ENCODE measurements at regions not wholly inside any gene's neighbourhood (a gene's known extent, or its start where the extent isn't known, plus 50 kb on each side); places are given as distances from the start of the nearest gene placed in this dataset.

DNA sequence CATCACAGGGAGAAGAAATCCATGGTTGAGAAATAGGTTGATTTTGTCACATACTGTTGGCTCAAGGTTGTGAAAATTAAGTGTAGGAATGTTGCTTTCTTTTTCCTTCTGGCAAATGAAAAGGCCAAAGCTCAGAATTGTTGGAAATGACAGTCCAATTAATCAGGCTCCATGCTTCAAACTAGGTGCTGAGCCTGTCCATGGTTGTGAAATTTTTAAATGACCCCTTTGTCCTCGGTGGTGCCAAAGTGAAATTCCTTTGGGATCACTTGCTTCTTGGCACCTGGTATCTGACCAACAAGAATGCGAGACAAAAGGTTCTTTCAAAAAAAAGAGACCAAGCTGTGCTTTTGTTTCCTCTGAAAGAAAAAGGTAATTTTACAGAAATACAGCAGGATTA lies 451.9 kb downstream of the ETS1 start:
- Mint-ChIP-seq H3K4me3 (ENCODE audit: unreplicated experiment) (no peak overlapping the region), H3K4me1 (ENCODE audit: unreplicated experiment) (peaks cover 5% of the 10 kb centered on the region), H3K36me3 (ENCODE audit: low read depth, unreplicated experiment) (no peaks in the 10 kb centered on the region), H3K9me3 (ENCODE audit: unreplicated experiment) (peaks cover 7% of the 10 kb centered on the region), H3K27ac (ENCODE audit: unreplicated experiment) (no peak overlapping the region), H3K27me3 (ENCODE audit: unreplicated experiment) (peaks cover 3% of the 10 kb centered on the region)
- DNase-seq (ENCODE audit: low spot score), result no peak
- TF ChIP-seq, protein P1, sequence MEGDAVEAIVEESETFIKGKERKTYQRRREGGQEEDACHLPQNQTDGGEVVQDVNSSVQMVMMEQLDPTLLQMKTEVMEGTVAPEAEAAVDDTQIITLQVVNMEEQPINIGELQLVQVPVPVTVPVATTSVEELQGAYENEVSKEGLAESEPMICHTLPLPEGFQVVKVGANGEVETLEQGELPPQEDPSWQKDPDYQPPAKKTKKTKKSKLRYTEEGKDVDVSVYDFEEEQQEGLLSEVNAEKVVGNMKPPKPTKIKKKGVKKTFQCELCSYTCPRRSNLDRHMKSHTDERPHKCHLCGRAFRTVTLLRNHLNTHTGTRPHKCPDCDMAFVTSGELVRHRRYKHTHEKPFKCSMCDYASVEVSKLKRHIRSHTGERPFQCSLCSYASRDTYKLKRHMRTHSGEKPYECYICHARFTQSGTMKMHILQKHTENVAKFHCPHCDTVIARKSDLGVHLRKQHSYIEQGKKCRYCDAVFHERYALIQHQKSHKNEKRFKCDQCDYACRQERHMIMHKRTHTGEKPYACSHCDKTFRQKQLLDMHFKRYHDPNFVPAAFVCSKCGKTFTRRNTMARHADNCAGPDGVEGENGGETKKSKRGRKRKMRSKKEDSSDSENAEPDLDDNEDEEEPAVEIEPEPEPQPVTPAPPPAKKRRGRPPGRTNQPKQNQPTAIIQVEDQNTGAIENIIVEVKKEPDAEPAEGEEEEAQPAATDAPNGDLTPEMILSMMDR (IDR thresholded peaks at IDR 0.05; ENCODE audit: unreplicated experiment), result no peak

DNA sequence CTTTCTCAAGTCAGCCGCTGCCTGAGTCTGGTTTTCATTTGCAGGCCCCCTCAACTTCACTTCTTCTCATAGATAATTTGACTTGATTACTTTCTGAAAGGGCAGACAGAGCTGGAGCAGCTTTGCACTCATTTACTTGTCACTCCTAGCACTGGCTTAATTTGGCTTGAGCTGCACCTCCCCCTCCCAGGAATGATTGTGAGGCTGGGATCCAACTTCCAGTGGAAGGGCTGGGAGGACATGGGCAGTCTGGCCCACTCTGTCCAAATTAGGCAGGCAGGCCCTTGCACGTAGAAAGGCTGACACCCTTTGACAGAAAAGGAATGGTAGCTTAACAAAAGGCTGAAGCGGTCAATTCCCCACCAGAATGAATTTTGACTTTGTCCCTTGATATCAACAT lies 453.9 kb downstream of the ETS1 start:
- Mint-ChIP-seq H3K4me1 (ENCODE audit: unreplicated experiment) (peaks cover 5% of the 10 kb centered on the region), H3K36me3 (ENCODE audit: low read depth, unreplicated experiment) (no peaks in the 10 kb centered on the region), H3K4me3 (ENCODE audit: unreplicated experiment) (no peak overlapping the region), H3K27ac (ENCODE audit: unreplicated experiment) (no peak overlapping the region), H3K27me3 (ENCODE audit: unreplicated experiment) (peaks cover 3% of the 10 kb centered on the region), H3K9me3 (ENCODE audit: unreplicated experiment) (no peaks in the 10 kb centered on the region)
- no peak for DNase-seq (ENCODE audit: low spot score)
- TF ChIP-seq, protein P1 (IDR thresholded peaks at IDR 0.05; ENCODE audit: unreplicated experiment), result no peak

DNA sequence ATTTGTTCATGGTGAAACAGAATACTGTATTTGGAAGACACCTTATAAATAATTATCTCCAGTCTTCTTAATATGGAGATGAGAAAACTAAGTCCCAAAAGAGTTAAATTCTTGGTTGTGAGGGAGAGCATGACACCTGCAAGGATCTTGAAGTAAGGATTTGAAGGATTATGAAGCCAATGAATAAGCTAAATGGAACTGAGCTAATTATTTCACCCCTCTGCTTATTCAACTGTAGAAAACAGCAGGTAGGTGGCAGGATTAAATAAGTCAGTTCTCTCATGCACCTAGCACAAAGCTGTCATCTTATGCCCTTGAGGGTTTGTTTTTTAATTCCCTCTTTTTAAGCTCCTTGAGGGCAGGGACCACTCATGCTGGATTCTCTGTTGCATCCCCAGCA lies 457.3 kb downstream of the ETS1 start:
- peaks cover 5% of the 10 kb centered on the region for H3K4me1 Mint-ChIP-seq (ENCODE audit: unreplicated experiment)
- H3K4me3 Mint-ChIP-seq (ENCODE audit: unreplicated experiment), result no peak overlapping the region
- no peaks in the 10 kb centered on the region for H3K36me3 Mint-ChIP-seq (ENCODE audit: low read depth, unreplicated experiment)
- H3K27me3 Mint-ChIP-seq (ENCODE audit: unreplicated experiment), result no peaks in the 10 kb centered on the region
- no peak overlapping the region for H3K27ac Mint-ChIP-seq (ENCODE audit: unreplicated experiment)
- TF ChIP-seq, protein P1 (IDR thresholded peaks at IDR 0.05; ENCODE audit: unreplicated experiment), result no peak
- no peaks in the 10 kb centered on the region for H3K9me3 Mint-ChIP-seq (ENCODE audit: unreplicated experiment)
- DNase-seq (ENCODE audit: low spot score), result no peak

DNA sequence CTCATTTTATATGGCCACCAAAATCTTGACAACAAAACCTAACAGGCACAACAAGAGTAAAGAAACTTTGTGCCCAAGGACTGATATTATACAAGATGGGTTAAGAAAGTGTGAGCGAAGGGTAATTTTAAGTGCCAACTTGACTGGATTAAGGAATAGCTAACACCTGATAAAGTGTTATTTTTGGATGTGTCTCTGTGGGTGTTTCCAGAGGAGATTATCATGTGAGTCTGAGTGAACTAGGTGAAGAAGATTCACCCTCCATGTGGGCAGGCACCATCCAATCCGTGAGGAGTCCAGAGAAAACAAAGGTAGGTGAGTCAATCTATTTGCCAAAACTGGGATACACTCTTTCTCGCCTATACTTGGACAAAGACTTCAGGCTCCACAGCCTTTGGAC lies 461.6 kb downstream of the ETS1 start:
- Mint-ChIP-seq H3K9me3 (ENCODE audit: unreplicated experiment) (no peaks in the 10 kb centered on the region), H3K27ac (ENCODE audit: unreplicated experiment) (no peak overlapping the region), H3K4me3 (ENCODE audit: unreplicated experiment) (no peak overlapping the region)

DNA sequence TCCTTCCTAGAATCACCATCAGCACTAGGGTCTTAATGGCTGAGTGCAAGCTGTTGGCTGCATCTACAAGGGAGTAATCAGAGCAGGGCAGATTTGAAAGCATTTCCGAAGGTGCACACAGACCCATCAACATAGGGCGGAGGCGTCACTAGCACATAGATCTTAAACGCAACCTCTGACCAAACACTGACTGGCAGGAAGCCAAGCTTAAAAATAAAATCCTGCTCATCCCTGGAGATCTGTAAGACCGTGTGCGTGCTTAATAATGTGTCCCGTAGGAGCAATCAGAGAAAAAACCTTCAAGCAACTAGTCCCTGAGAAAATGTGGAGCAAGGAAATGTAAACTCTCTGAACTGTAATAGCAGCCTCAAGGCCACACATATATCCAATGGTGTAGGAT lies 470.5 kb downstream of the ETS1 start:
- H3K4me1 Mint-ChIP-seq (ENCODE audit: unreplicated experiment), result no peaks in the 10 kb centered on the region
- no peak for DNase-seq (ENCODE audit: low spot score)
- no peaks in the 10 kb centered on the region for H3K27me3 Mint-ChIP-seq (ENCODE audit: unreplicated experiment)
- H3K27ac Mint-ChIP-seq (ENCODE audit: unreplicated experiment), result no peak overlapping the region
- TF ChIP-seq, protein P1 (IDR thresholded peaks at IDR 0.05; ENCODE audit: unreplicated experiment), result no peak
- H3K9me3 Mint-ChIP-seq (ENCODE audit: unreplicated experiment), result no peaks in the 10 kb centered on the region
- no peak overlapping the region for H3K4me3 Mint-ChIP-seq (ENCODE audit: unreplicated experiment)
- H3K36me3 Mint-ChIP-seq (ENCODE audit: low read depth, unreplicated experiment), result no peaks in the 10 kb centered on the region

More for the DNA sequence above, 461.6 kb downstream of the ETS1 start:
- DNase-seq (ENCODE audit: low spot score), result no peak
- TF ChIP-seq, protein P1 (IDR thresholded peaks at IDR 0.05; ENCODE audit: unreplicated experiment), result no peak
- no peaks in the 10 kb centered on the region for H3K36me3 Mint-ChIP-seq (ENCODE audit: low read depth, unreplicated experiment)
- H3K27me3 Mint-ChIP-seq (ENCODE audit: unreplicated experiment), result no peaks in the 10 kb centered on the region
- H3K4me1 Mint-ChIP-seq (ENCODE audit: unreplicated experiment), result no peaks in the 10 kb centered on the region
